H9 (cell line): ENCODE measurements at regions not wholly inside any gene's neighbourhood (a gene's known extent, or its start where the extent isn't known, plus 50 kb on each side); places are given as distances from the start of the nearest gene placed in this dataset.
A peak's percentile ranks its signal among the peaks of the same experiment; 100 is the strongest.

ENCODE experiments used
- DNase-seq: peaks from one replicate; pipeline ENCODE4 v3.0.0-alpha.2; 2017
- H2AFZ ChIP-seq: one replicate; pipeline ENCODE4 v1.6.1; 2013; ENCODE audit warnings: mild to moderate bottlenecking, low read length, control low read depth, moderate library complexity
- H2AK5ac ChIP-seq: 2 replicates; pipeline ENCODE4 v1.6.1; 2013; ENCODE audit warnings: low read length, control low read depth, mixed read lengths; ENCODE audit not compliant: insufficient read length
- H2BK120ac ChIP-seq: one replicate; pipeline ENCODE4 v1.6.1; 2013; ENCODE audit warnings: low read depth, mild to moderate bottlenecking, low read length, control low read depth, inconsistent platforms; ENCODE audit not compliant: poor library complexity, severe bottlenecking
- H2BK12ac ChIP-seq: 2 replicates; pipeline ENCODE4 v1.6.1; 2013; ENCODE audit warnings: low read length, control low read depth, mixed read lengths, low read depth; ENCODE audit not compliant: insufficient read length
- H2BK15ac ChIP-seq: 2 replicates; pipeline ENCODE4 v1.6.1; 2013; ENCODE audit warnings: low read depth, low read length, control low read depth
- H2BK20ac ChIP-seq: one replicate; pipeline ENCODE4 v1.6.1; 2013; ENCODE audit warnings: low read depth, mild to moderate bottlenecking, low read length, control low read depth, inconsistent platforms; ENCODE audit not compliant: poor library complexity, severe bottlenecking
- H2BK5ac ChIP-seq: 2 replicates; pipeline ENCODE4 v1.6.1; 2013; ENCODE audit warnings: low read length, control low read depth, mixed read lengths; ENCODE audit not compliant: insufficient read length
- H3K14ac ChIP-seq: 2 replicates; pipeline ENCODE4 v1.6.1; 2013; ENCODE audit warnings: low read length, control low read depth; ENCODE audit not compliant: insufficient read depth
- H3K18ac ChIP-seq: 2 replicates; pipeline ENCODE4 v1.6.1; 2013; ENCODE audit warnings: low read depth, mild to moderate bottlenecking, mixed read lengths, low read length, control low read depth; ENCODE audit not compliant: insufficient read length
- H3K23ac ChIP-seq: 2 replicates; pipeline ENCODE4 v1.6.1; 2013; ENCODE audit warnings: low read length, control low read depth, mixed read lengths, low read depth; ENCODE audit not compliant: insufficient read length
- H3K23me2 ChIP-seq: 2 replicates; pipeline ENCODE4 v1.6.1; 2013; ENCODE audit warnings: low read depth, mild to moderate bottlenecking, mixed read lengths, low read length, control low read depth; ENCODE audit not compliant: insufficient read length, poor library complexity, severe bottlenecking
- H3K27ac ChIP-seq: 2 replicates; pipeline ENCODE4 v1.5.1; 2013; ENCODE audit warnings: low read length, control low read depth, mixed read lengths, low read depth; ENCODE audit not compliant: insufficient read length
- H3K27me3 ChIP-seq: 2 replicates; pipeline ENCODE4 v1.6.1; 2013; ENCODE audit warnings: low read length, control low read depth, inconsistent platforms; ENCODE audit not compliant: insufficient read depth
- H3K4ac ChIP-seq: 2 replicates; pipeline ENCODE4 v1.6.1; 2013; ENCODE audit warnings: low read depth, mild to moderate bottlenecking, control low read depth, inconsistent platforms, low read length, moderate library complexity
- H3K4me1 ChIP-seq: 2 replicates; pipeline ENCODE4 v1.6.1; 2013; ENCODE audit warnings: low read length, control low read depth, inconsistent platforms; ENCODE audit not compliant: insufficient read depth
- H3K4me2 ChIP-seq: 2 replicates; pipeline ENCODE4 v1.6.1; 2013; ENCODE audit warnings: low read length, control low read depth, mixed read lengths; ENCODE audit not compliant: insufficient read length, insufficient read depth
- H3K56ac ChIP-seq: 2 replicates; pipeline ENCODE4 v1.6.1; 2013; ENCODE audit warnings: low read depth, mild to moderate bottlenecking, mixed read lengths, low read length, control low read depth; ENCODE audit not compliant: insufficient read length
- H3K79me1 ChIP-seq: 2 replicates; pipeline ENCODE4 v1.6.1; 2013; ENCODE audit warnings: low read depth, mild to moderate bottlenecking, moderate library complexity, low read length, control low read depth, inconsistent platforms; ENCODE audit not compliant: insufficient read depth, poor library complexity, severe bottlenecking
- H3K79me2 ChIP-seq: 2 replicates; pipeline ENCODE4 v1.6.1; 2013; ENCODE audit warnings: low read length, control low read depth, inconsistent platforms; ENCODE audit not compliant: insufficient read depth
- H3K9ac ChIP-seq: 2 replicates; pipeline ENCODE4 v1.6.1; 2013; ENCODE audit warnings: low read length, control low read depth, mixed read lengths; ENCODE audit not compliant: insufficient read length; ENCODE audit errors: extremely low read depth
- H3K9me3 ChIP-seq: one replicate; pipeline ENCODE4 v1.6.1; 2013; ENCODE audit warnings: low read depth, low read length, inconsistent platforms; ENCODE audit not compliant: control insufficient read depth
- H3T11ph ChIP-seq: one replicate; pipeline ENCODE4 v1.6.1; 2013; ENCODE audit warnings: mild to moderate bottlenecking, low read length, control low read depth, inconsistent platforms
- H4K20me1 ChIP-seq: one replicate; pipeline ENCODE4 v1.6.1; 2013; ENCODE audit not compliant: control insufficient read depth, insufficient read length, insufficient read depth
- H4K5ac ChIP-seq: 2 replicates; pipeline ENCODE4 v1.6.1; 2013; ENCODE audit warnings: low read depth, mild to moderate bottlenecking, mixed read lengths, low read length, control low read depth; ENCODE audit not compliant: insufficient read length
- H4K8ac ChIP-seq: replicated peaks from 2 replicates; pipeline ENCODE4 v1.6.1; 2013; ENCODE audit warnings: low read length, control low read depth, mixed read lengths, low read depth; ENCODE audit not compliant: insufficient read length
- H4K91ac ChIP-seq: 2 replicates; pipeline ENCODE4 v1.6.1; 2013; ENCODE audit warnings: low read depth, mild to moderate bottlenecking, moderate library complexity, mixed read lengths, low read length, control low read depth; ENCODE audit not compliant: insufficient read length
- H3K27ac Mint-ChIP-seq, 3 experiments: 2 replicates in 2 of 3; 3 replicates in 1 of 3; pipeline ENCODE4 v1.8.0; 2020 to 2021; ENCODE audit warnings: mixed read lengths in 3 of 3, mild to moderate bottlenecking in 1 of 3, moderate library complexity in 1 of 3
- H3K27me3 Mint-ChIP-seq: 2 replicates; pipeline ENCODE4 v1.8.0; 2021; ENCODE audit warnings: low read depth, mild to moderate bottlenecking, moderate library complexity, mixed read lengths
- H3K36me3 Mint-ChIP-seq, 3 experiments: 2 replicates in 2 of 3; 3 replicates in 1 of 3; pipeline ENCODE4 v1.8.0; 2020 to 2021; ENCODE audit warnings: low read depth in 3 of 3, mixed read lengths in 3 of 3; ENCODE audit not compliant: insufficient read depth in 1 of 3
- H3K4me1 Mint-ChIP-seq, 2 experiments: 2 replicates each; pipeline ENCODE4 v1.8.0; 2020; ENCODE audit warnings: mixed read lengths in 2 of 2
- H3K4me3 Mint-ChIP-seq, 2 experiments: 2 replicates in 1 of 2; 3 replicates in 1 of 2; pipeline ENCODE4 v1.8.0; 2020 to 2021; ENCODE audit warnings: mild to moderate bottlenecking in 2 of 2, mixed read lengths in 2 of 2, moderate library complexity in 1 of 2
- H3K9me3 Mint-ChIP-seq, 2 experiments: 2 replicates in 1 of 2; 3 replicates in 1 of 2; pipeline ENCODE4 v1.8.0; 2020; ENCODE audit warnings: mild to moderate bottlenecking in 2 of 2, mixed read lengths in 2 of 2, moderate library complexity in 1 of 2
- CTCF ChIP-seq: fragments of 200-600 bp; sonication (generic); conservative IDR thresholded peaks from 3 replicates; pipeline ENCODE4 v1.8.0; 2021; ENCODE audit warnings: antibody characterized with exemption, mild to moderate bottlenecking
- WGBS: extraction: QIAGEN DNeasy Blood & Tissue Kit; methylation state at CpG from one replicate; pipeline ENCODE4 v1.1.7; 2013; ENCODE audit warnings: missing lambda C conversion rate, low lambda C conversion rate, mixed read lengths; ENCODE audit not compliant: insufficient read length; ENCODE audit errors: extremely low coverage; 5-methylcytosine and 5-hydroxymethylcytosine counted together

- TF ChIP-seq CTCF, result no peak
- H3K23ac ChIP-seq, result no peak overlapping the region
- H3K27me3 ChIP-seq, result no peaks in the 10 kb centered on the region
- H3K79me2 ChIP-seq, result no peaks in the 10 kb centered on the region
- no peaks in the 10 kb centered on the region for H3K23me2 ChIP-seq
- WGBS, result no CpG with 5 or more reads among the region's 2 CpGs
- H2AK5ac ChIP-seq, result no peak overlapping the region
- Mint-ChIP-seq H3K36me3 (no peaks in the 10 kb centered on the region), H3K27me3 (no peaks in the 10 kb centered on the region), H3K4me1 (no peaks in the 10 kb centered on the region), H3K9me3 (no peaks in the 10 kb centered on the region), H3K27ac (peak overlapping the region in 1 of 3 experiments; percentile 27; a peak in 1 of 7 replicates), H3K4me3 (no peak overlapping the region)
- H3K56ac ChIP-seq, result no peak overlapping the region
- no peak overlapping the region for H4K5ac ChIP-seq
- H3K79me1 ChIP-seq, result no peaks in the 10 kb centered on the region
- H2AFZ ChIP-seq, result no peak overlapping the region
- no peak overlapping the region for H2BK5ac ChIP-seq
- no peaks in the 10 kb centered on the region for H4K20me1 ChIP-seq
- H2BK12ac ChIP-seq, result no peak overlapping the region
- H3K18ac ChIP-seq, result no peak overlapping the region
- no peak overlapping the region for H2BK20ac ChIP-seq
- H4K8ac ChIP-seq, result no peak overlapping the region
- H3T11ph ChIP-seq, result no peak overlapping the region
- H3K27ac ChIP-seq, result no peak overlapping the region
- no peak overlapping the region for H2BK120ac ChIP-seq
- H4K91ac ChIP-seq, result no peak overlapping the region
- H3K9me3 ChIP-seq, result no peaks in the 10 kb centered on the region
- no peak overlapping the region for H3K4me2 ChIP-seq
- H3K9ac ChIP-seq, result no peak overlapping the region
- H3K4ac ChIP-seq, result no peak overlapping the region
- H2BK15ac ChIP-seq, result no peak overlapping the region
- no peak for DNase-seq
- H3K14ac ChIP-seq, result no peak overlapping the region
- H3K4me1 ChIP-seq, result no peaks in the 10 kb centered on the region
Measured at GRCh38 chr7:81882086-81882485, 112.2 kb upstream of the HGF start.
